HG03159 (cell line): ENCODE measurements at regions not wholly inside any gene's neighbourhood (a gene's known extent, or its start where the extent isn't known, plus 50 kb on each side); places are given as distances from the start of the nearest gene placed in this dataset.
"Not testable (repeated sequence)": the region's sequence is repeated elsewhere in the genome, so short reads cannot be mapped to it uniquely, and the experiment has no call there.

ENCODE experiments used
- ATAC-seq: cut with Tn5 transposase; IDR thresholded peaks from one replicate; pipeline ENCODE4 v1.9.1; 2021; ENCODE audit warnings: mild to moderate bottlenecking, moderate library complexity; ENCODE audit not compliant: unreplicated experiment

DNA sequence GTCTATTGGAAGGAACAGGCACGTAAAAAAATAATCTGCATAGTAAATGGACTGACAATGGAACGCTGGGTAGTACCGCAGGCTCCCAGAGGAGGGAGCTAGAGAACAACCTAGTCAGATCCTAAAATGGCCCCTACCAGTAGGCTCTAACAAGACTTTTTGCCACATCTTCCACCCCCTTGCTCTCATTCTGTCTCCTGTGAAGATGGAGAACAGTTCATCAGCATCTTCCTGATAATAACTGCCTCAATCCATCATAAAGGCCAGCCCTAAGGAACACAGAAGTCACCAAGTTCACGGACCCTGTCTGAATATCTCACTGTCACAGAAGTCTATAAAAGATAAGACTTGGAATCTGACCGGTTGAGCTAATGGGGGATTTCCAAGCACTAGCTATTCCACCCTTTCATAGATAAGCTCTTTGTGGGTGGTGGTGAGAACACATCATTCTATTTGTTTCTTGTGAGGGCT, 133.4 kb downstream of the SLC1A3 start:
- peak; percentile 70 for ATAC-seq

DNA sequence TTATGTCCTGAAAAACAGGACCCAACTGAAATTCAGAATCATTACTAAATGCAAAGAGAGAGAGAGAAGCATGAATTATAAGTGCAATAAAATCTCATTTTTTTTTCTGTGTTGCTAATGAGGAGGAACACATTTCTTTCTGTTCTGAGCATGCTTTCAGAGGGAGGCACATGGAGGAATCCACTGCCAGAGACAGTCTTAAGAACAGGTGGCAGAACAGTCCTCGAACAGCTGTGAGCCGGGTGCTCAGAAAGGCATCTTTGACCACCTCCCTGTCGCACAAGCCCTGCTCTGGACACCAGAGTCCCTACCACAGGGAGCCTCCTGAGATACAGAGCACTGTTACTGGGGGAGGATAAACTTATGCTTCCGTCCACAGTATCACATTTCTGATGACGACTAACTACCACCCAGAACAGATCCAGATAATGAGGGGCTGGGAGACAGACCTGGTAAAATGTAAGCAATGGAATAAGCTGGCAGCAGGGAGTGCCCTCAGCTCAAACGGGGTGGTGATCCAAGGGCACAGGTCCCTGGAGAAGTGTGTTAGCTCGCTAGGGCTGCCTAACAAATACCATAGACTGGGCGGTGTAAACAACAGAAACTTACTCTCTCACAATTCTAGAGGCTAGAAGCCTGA, 134.0 kb downstream of the SLC1A3 start:
- ATAC-seq = no peak

DNA sequence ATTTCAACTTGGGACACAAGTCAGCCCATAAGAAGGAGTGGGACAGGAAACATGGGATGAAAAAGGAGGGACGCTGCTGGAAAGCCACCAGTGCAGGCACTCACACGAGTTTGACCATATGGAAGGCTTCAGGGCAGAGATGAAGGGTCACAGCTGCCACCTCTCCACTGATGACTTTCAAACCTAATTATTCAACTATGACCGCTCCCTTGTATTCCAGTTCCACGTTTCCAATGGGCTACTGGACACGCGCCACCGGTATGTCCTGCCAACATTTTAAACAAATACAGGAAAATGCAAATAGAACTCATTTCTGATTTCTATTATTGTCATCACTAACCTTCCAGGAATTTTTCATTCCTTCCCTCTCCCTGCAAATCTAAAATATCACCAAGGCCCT, 134.7 kb downstream of the SLC1A3 start:
- ATAC-seq = no peak

DNA sequence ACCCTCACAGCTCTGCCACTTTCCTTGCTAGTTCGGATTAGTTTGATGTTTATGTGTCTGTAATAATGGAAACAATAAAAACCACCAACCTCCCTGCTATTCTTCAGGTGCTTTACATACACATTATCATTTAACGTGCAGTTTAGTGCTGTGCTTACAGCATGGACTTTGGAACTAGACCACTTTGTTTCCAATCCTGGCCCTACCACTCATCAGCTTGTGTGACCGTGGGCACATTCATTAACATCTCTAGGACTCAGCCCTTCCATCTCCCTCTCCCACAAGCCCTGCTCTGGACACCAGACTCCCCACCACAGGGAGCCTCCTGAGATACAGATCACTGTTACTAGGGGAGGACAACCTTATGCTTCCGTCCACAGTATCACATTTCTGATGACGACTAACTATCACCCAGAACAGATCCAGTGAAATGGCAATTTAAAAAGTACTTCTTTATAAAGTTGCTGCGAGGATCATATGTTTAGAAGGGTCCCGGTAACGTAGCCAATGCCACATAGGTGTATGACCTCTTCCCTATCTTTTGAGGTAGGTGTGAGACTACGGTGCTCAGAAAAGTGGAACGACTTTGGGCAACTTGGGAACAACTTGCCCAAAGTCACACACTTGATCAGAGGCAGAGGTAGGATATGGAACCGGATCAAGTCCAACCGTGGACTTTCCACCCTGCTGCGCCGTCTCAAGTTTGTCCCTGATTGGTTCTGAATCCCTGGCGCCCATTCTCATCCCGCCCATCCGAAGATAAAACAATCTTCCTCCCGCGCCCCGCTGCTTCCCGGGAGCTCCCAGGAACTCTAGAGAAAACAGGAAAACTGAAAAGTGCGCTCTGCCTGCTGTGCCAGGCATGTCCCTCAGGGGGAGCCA, 132.4 kb upstream of the NIPBL start:
- ATAC-seq = peak; percentile 6

DNA sequence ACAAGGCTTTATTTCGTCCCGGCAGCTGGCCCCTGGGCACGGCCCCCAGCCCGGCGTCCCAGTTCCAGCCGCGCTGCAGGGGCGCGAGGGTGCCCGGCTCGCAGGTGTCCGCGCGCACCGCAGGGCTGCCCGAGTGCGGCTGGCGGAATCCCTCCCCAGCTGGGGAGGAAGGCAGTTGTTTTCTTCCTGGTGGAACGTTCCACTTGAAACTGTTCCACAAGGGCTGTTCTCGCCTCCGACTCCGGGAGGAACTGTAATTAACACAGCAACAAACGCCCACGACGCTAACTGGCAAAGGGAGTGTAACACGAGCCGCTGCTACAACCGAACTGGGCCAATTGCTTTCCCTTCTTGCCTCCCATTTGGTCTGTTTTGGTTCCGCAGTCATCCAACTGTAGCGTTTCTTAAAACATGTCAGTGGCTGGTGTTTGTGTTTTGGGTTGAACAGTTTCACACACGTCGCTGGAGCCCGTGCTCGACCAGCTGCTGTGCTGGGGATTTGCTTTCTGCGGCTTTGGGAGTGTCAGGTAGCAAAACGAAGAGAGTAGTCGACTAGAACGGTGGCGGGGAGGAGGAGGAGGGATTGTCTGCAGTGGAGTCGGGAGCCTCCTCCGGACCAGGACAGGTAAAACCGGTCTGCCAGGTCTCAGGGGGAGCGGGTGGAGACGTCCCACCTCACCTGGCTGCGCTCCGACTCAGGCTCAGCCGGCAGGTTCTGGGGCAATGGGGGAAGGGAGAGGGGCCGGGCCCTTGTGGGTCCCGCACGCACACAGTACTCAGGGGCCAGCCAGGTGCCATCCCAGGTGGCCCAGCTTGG, 131.6 kb upstream of the NIPBL start:
- peak; percentile 72 for ATAC-seq

DNA sequence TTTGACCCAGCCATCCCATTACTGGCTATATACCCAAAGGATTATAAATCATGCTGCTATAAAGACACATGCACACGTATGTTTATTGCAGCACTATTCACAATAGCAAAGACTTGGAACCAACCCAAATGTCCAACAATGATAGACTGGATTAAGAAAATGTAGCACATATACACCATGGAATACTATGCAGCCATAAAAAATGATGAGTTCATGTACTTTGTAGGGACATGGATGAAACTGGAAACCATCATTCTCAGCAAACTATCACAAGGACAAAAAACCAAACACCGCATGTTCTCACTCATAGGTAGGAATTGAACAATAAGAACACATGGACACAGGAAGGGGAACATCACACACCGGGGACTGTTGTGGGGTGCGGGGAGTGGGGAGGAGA, 128.8 kb upstream of the NIPBL start:
- ATAC-seq = not testable (repeated sequence)

DNA sequence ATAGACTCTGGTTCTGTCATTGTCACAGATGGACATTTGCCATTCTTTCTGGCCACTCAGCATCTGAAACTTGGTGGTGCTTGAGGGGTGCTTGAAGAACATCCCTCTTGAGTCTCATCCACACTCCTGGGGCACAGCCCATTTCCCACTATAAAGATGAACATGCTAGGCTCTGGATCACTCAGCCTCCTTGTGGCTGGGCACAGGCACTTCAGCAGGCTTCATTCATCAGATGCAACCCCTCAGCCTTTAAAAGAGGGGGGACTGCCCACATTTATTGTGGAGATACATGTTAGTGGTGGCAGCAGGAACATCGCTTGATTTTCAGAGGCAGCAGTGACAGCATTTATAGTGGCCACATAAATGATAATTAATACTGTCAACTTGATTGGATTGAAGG, 124.7 kb upstream of the NIPBL start:
- no peak for ATAC-seq

DNA sequence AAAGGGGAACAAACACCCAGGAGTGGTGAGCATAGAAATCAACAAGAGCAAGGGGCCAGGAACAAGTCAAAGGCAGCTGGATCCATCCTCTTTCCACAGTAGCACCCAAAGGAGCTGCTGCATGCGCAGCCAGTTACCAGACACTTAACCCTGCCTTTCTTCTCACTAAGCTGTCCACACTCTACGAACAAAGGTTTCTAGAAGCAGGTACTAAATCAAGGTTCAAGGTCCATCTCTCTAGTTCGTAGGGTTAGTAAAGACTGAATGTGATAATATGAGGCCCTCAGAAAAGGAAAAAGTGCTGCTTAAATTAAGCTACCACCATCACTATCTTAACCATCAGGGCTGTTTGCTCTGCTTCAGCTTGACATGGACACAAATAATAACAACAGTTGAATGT, 121.2 kb upstream of the NIPBL start:
- no peak for ATAC-seq

DNA sequence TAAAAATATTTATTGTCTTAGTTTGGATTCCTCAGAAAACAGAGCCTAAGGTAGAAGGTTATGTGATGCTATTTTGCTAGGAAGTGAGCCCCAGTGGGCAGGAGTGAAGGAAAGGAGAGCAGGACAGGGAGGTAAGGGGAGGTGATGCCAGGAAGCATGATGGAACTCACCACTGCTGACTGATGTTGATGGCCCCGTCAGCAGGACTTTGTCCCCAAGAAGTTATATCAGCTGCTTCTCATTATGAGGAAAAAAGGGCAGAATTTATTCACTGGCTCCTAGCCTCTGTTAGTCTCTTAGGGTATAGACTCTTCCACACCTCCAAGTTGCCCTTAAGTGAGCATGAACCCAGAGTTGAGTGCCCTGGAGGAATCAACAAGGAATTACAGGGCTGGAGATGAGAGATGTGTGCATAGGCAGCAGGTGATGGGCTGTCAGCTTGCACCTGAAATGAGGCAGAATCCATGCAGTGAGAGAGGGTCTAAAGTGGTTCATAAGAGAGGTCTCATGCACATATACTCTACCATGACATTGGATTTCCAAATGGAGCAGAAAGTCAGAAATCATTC, 120.6 kb upstream of the NIPBL start:
- no peak for ATAC-seq

DNA sequence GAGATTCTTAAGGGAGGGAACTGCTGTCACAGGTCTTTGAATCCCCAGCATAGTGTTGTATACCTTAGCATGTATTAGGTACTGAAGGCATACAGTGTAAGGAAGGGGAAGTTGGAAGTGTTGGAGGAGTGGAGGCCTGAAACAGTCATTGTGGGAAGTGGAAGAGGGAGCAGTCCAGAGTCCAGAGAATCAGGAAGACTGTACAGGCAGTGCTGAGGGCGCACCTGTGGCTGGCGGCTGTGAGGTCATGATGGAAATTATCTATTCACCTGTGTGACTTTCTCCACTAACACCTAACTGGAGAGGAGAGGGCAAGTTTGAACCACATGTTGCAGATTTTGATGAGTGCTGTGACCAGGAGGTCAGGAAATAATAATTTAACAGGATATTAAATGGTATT, 119.7 kb upstream of the NIPBL start:
- no peak for ATAC-seq

DNA sequence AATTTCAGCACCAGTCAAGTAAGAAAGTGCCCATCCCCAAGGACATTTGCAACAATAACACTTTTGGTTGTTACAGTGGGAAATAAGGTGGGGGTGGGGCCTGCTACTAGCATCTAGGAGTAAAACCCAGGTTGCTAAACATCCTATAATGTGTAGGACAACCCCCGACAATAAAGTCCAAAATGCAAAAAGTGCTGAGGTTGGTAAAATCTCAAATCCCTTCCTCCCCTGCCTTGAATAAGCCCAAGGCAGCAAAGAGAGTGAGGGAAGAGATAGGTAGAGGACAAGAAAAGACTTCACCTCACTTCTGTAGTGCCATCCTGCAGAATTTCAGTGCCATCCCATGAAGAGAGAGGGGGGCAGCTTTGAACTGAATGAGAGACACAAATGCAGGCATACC, 117.5 kb upstream of the NIPBL start:
- ATAC-seq = no peak

DNA sequence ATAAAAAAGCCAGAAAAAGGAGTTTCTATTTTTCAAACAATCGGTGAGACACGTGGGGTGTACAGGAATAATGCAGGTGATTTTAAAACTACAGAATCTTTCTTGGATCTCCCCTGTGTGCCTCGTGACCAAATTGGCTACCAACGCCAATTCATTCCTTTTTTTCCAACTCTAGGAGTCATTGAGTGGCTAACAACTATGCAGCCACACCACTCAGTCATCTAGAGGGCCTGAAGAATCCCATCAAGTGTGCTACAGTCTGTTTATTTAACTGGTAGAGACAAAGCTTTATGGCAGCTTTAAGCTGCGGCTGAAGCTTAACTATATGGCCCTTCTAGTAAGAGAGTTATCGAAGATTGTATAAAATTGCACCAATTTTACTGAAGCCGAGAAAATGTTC, 113.1 kb upstream of the NIPBL start:
- no peak for ATAC-seq

DNA sequence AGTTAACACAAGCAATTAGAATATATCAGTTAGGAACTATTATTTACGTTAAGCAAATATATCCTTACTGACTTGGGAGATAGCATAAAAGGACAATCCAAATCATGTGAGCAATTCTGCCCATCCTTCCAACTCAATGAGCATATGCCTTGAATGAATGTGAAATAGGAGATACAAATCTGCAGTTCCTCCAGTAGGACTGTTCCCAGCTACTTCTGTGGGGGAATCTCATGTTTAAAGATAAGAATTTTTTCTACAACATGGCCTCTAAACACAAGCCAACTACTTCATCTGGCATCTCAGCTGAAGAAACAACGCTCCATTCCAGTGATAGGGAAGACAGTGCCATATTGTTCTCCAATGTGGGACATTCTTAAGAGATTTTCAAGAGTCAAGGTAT, 110.7 kb upstream of the NIPBL start:
- no peak for ATAC-seq

DNA sequence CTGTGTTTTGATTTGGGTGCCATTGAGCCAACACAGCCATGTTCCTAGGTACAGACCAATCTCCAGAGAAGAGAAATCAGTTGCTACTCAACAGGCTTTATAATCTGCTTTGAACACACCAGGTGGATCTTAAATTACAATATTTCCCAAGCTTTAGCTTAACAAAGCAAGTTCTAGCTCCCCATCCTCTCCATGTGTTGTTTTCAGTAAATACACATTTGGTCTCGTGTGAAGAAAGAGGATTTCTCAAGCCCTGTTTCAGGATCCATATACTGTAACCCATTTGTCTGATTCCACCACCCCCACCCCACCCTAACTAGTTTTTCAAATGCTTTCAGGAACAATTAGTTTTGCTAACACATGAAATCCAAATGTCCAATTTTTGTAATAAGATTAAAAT, 109.6 kb upstream of the NIPBL start:
- ATAC-seq = no peak

DNA sequence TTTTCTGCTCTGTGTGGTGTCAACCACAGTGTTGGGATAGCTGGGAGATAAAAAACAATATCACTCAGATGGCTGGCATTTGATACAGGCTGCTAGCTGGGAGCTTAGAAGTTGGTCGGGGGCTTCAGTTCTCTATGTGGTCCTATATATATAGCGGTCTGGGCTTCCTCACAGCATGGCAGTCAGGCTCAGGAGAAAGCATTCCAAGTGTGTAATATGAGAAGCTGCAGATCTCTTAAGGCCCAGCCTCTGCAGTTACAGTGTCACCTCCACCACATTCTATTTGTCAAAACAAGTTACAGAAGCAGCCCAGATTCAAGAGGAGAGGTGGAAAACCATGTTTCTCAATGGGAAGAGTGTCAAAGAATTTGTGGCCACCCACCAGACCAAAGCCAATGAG, 108.1 kb upstream of the NIPBL start:
- no peak for ATAC-seq

DNA sequence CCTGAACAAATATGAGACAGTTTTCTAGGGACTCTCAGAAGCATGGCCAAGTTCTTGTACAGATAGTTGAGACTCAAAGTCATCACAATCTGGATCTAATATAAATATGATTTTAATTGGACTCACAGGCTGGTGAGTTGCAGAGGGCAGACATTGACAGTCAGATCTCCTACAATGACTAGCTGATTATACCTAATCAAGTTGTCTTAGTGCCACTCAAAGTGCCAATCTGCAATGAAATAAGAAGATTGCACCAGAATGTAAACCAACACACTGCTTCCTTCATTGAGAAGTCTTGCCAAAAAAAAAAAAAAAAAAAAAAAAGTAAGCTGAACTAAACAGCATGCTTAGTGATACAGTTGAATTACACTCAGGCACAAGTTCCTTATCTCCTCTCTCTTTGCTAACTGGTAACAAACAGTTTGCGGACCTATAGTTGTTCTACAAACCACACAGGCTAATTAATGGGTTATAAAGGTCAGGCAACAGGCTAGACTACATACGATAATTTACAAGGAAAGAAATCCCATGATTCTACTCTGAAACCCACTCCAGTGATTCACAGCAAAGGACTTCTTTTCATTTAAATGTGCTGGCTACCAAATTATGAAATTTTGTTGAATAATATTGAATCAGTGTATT, 107.3 kb upstream of the NIPBL start:
- no peak for ATAC-seq

DNA sequence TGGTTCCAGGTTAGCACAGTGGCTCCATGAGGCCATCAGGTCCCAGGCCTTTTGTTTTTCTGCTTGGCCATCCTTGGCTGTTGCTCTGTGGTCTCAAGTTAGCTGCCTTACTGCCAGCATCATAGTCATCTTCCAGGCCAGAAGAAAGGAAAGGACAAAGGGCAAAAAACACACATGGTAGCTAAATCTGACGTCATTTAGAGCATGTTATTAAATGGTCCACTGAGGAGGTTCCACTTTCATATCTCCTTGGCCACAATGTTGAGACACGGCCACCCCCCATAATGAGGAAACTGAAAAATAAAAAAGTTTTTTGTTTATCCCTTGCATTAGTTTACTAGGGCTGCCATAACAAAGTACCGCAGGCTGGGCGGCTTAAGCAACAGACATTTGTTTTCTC, 106.4 kb upstream of the NIPBL start:
- no peak for ATAC-seq

DNA sequence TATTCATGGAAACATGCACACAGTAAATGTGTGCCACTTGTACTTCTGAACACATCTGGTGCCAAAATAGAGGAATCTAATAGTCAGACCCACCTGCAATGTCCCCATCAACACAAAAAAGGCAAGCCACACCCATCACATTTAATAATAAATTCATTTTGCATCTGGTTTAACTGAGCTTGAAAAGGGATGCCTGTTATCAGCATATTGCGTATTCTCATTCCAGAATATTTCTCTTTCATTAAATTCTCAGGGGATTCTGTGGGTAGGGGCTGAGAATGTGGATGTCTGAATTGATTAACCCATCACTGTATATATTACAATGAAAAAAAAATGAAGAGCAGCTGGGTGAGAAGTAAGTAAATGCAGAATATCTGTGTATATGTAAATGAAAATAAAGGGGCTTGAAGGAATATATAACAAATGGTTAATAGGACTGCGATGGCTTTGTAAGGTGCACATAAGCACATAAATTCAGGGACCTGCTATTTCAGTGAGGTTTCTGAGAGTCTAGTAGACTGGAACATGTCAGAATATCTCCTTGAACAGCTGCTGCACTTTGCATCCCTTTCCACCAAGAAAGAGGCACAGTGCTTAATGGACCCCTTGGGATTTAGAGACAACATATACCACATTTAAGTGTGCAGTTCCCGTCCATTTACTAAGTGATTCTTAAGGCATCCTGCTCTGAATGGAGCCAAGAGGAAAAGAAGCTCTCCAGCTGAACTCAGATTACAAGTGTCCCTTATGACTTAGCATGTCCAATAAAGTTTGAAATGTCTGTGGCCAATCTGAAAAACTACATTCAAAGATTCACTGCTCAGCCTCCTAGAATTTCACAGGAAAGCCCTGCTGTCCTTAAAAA, 104.1 kb upstream of the NIPBL start:
- no peak for ATAC-seq

DNA sequence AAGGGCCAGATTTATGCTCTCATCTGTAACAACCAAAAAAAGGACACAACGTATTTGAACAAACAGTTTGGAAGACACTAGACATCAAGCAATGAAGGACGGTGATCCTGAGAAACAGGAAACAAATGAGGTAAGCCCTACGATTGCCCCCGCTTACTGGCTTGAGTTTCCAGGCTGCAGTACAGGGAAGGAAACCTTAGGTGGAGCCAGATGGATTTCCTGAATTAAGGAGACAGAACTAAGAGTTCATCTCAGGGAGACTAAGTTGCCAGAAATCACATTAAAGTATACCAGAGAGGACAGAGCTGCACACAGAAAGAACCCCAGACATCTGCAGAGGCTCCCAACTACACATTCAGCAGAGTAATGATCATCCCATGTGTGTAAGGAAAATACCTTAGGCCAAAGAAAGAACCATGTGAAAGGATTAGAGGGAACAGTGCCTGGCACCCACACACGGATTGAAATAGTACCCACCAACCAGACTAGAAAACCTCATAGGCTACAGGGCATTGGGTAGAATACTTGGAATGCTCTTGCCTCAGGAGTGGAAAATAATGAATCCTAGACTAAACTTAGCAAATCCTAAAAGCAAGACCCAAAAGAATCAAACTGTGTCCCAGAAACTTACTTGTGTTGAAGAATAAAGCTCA, 99.3 kb upstream of the NIPBL start:
- ATAC-seq = no peak
